Cardiac fibroblast (primary cell): ENCODE measurements at regions not wholly inside any gene's neighbourhood (a gene's known extent, or its start where the extent isn't known, plus 50 kb on each side); places are given as distances from the start of the nearest gene placed in this dataset.

Experiments used
- DNase-seq, 2 donors: peaks; one replicate each; pipeline versions ENCODE4 v3.0.0 to v3.0.0-alpha.2; 2010; ENCODE audit warnings: low read depth in 2 of 2
- H3K4me3 ChIP-seq, 2 donors: replicated peaks in 1 of 2; 1 replicate in 1 of 2; 2 replicates in 1 of 2; pipeline ENCODE4 v1.5.1; 2011; ENCODE audit warnings: low read depth in 2 of 2, low read length in 2 of 2, mild to moderate bottlenecking in 2 of 2, moderate library complexity in 1 of 2
- TF ChIP-seq, protein P1 (sequence below): IDR thresholded peaks from one replicate; pipeline ENCODE4 v1.5.1; 2011; ENCODE audit warnings: low read depth, mild to moderate bottlenecking, low read length, inconsistent platforms

DNA sequence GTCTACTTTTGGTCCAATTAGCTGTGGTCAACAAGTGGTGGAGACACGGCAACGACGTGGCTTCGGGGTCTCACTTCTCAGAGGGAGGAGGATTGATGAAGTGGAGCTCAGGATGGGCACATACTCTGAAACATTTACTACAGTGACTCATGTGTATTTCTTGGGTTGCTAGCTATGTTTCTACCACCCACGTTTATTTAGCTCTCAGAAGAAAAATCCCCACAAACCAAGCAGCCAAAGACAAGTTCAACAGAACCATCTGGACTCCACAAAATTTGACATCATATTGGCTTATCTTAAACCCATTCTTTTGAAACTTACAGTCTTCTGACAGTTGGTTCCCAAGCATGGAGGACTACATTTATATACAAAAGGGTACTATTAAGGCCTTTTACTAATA is 158.0 kb downstream of the CBLL2 start:
- H3K4me3 ChIP-seq: no peak overlapping the region
- no peak for DNase-seq
- TF ChIP-seq, protein P1, sequence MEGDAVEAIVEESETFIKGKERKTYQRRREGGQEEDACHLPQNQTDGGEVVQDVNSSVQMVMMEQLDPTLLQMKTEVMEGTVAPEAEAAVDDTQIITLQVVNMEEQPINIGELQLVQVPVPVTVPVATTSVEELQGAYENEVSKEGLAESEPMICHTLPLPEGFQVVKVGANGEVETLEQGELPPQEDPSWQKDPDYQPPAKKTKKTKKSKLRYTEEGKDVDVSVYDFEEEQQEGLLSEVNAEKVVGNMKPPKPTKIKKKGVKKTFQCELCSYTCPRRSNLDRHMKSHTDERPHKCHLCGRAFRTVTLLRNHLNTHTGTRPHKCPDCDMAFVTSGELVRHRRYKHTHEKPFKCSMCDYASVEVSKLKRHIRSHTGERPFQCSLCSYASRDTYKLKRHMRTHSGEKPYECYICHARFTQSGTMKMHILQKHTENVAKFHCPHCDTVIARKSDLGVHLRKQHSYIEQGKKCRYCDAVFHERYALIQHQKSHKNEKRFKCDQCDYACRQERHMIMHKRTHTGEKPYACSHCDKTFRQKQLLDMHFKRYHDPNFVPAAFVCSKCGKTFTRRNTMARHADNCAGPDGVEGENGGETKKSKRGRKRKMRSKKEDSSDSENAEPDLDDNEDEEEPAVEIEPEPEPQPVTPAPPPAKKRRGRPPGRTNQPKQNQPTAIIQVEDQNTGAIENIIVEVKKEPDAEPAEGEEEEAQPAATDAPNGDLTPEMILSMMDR: no peak

DNA sequence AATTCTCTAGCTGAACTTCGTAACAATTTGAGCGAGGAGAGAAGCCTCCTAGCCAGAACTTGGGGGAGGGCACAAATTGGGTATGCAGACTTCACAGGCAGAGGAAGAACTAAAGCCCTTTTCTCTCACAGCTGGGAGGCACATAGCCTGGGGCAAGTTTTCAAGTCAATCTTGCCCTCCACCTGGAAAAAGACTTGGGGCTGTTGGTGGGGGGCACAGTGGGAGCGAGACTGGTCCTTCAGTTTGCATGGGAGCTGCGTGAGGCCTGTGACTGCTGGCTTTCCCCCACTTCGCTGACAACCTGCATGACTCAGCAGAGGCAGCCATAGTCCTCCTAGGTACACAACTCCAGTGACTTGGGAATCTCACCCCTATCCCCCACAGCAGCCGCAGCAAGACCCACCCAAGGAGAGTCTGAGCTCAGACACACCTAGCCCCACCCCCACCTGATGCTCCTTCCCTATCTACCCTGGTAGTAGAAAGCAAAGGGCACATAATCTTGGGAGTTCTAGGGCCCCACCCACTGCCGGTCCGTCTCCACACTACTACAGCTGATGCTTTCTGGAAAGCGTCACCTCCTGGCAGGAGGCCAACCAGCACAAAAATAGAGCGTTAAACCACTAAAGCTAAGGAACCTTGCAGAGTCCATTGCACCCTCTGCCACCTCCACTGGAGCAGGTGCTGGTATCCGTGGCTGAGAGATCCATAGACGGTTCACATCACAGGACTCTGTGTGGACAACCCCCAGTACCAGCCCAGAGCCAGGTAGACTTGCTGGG is 160.8 kb downstream of the CBLL2 start:
- TF ChIP-seq, protein P1: no peak
- H3K4me3 ChIP-seq: no peak overlapping the region
- DNase-seq: peak in 1 of 2 donors; percentile 19

DNA sequence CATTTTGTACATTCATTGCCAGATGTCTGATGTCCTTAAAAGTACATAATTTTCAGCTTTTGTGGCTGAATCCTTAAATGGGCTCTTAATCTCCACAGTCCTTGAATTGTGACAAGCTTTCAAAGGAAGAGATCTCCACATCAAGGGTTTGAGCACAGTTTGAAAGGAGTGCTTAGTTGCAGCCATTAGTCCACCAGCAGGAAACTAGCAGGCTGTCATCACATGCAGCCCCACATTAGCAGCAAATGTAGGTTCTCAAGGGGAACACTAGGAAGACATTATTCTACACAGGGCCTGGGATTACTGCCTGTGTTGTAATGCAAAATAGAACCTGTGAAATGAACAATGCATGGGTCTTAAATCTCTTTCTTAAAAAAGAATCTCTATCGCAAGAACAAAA is 173.2 kb downstream of the CBLL2 start:
- H3K4me3 ChIP-seq: no peak overlapping the region
- TF ChIP-seq, protein P1: no peak
- no peak for DNase-seq

DNA sequence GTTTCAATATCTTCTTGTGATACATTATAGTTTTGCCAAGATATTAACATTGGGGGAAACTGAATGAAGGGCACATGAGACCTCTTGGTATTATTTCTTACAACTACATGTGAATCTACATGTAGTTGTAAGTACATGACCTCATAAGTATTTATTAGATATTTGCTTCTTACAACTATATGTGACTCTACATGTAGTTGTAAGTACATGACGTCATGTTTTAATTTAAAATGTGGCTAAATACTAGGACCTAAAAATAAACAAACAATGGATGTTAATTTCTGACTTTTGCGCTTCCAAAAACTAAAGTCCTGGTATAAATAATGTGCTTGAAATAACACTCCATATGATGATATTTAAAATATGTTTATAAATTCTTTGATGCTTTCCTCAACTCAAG is 190.2 kb downstream of the CBLL2 start:
- DNase-seq: no peak
- H3K4me3 ChIP-seq: no peak overlapping the region
- TF ChIP-seq, protein P1: no peak

DNA sequence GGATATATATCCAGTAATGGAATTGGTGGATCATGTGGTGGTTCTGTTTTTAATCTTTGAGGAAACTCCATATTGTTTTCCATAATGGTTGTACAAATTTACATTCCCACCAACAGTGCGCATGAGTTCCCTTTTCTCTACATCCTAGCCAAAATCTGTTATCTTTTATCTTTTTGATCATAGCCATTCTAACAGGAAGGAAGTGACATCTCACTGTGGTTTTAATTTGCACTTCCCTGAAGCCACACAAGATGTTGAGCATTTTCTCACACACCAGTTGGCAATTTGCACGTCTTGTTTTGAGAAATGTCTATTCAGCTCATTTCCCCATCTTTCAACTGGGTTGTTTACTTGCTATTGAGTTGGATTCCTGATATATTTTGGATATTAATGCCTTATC is 194.9 kb downstream of the CBLL2 start:
- H3K4me3 ChIP-seq: no peak overlapping the region
- TF ChIP-seq, protein P1: no peak

DNA sequence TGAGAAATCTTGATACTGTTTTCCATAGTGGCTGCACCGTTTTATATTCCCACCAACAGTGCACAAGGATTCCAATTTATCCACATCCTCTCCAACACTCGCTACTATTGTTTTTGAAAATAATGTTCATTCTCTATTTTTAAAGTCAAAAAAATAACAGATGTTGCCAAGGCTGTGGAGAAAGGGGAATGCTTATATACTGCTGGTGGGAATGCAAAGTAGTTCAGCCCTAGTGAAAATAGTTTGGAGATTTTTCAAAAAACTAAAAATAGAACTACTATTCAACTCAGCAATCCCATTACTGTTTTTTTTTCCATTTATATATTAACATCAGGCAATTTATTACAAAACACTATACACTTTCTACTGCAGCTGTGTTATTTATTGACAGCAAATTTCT is 208.7 kb downstream of the CBLL2 start:
- no peak overlapping the region for H3K4me3 ChIP-seq
- TF ChIP-seq, protein P1: no peak
- DNase-seq: peak in 1 of 2 donors; percentile 2

More for the DNA sequence above, 194.9 kb downstream of the CBLL2 start:
- no peak for DNase-seq

DNA sequence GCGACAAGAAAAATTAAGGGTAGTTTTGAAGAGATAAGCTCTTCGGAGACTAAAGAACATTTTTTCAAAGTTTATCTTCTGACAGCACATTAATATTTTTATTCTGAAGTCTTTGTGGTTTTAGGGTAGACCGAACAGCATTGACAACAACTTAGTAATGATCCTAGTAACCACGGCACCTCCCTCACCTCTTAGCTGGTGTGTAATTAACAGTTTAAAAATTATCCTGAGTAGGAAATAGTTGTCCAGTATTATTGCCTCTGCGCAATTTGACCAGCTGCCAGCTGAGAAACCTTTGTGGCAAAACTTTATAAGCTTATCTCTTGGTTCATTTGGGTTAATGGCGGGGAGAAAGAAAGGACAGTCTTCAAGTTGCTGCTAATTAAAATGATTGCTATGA is 213.6 kb downstream of the CBLL2 start:
- H3K4me3 ChIP-seq: no peak overlapping the region
- TF ChIP-seq, protein P1: no peak
- DNase-seq: peak in 1 of 2 donors; percentile 1
